GM12878 (cell line): ENCODE measurements at regions not wholly inside any gene's neighbourhood (a gene's known extent, or its start where the extent isn't known, plus 50 kb on each side); places are given as distances from the start of the nearest gene placed in this dataset.
"Not testable (repeated sequence)": the region's sequence is repeated elsewhere in the genome, so short reads cannot be mapped to it uniquely, and the experiment has no call there.

Experiments used
- ATAC-seq: fragments of 200-7000 bp; cut with Tn5 transposase; 3 replicates; pipeline ENCODE4 v1.9.1; 2020; ENCODE audit warnings: mild to moderate bottlenecking, moderate library complexity
- BruUV-seq: library from RNA; stranded (reverse); fragments of 400-500 nt; replicated peaks from 2 replicates; lab custom pipeline; 2021; lab: Mats Ljungman, UMichigan
- CTCF ChIA-PET: fragments of 300-600 bp; sonication (Branson Sonifier 250); formaldehyde crosslinking; extraction: SDS; loops from one replicate; lab custom pipeline; 2021; ENCODE audit warnings: inconsistent platforms; lab: Yijun Ruan, JAX
- POLR2A ChIA-PET: fragments of 350-600 bp; formaldehyde crosslinking; extraction: SDS; loops from one replicate; lab custom pipeline; 2021; ENCODE audit warnings: inconsistent platforms; lab: Charles Lee
- RAD21 ChIA-PET: fragments of 300-600 bp; sonication (Branson Sonifier 250); formaldehyde crosslinking; loops from one replicate; lab custom pipeline; 2023; ENCODE audit warnings: antibody characterized with exemption; ENCODE audit not compliant: unreplicated experiment; lab: Charles Lee
- SMC1A ChIA-PET: fragments of 300-600 bp; sonication (Branson Sonifier 250); formaldehyde crosslinking; loops from one replicate; lab custom pipeline; 2023; ENCODE audit not compliant: unreplicated experiment, uncharacterized antibody; lab: Charles Lee
- DNase-seq: peaks from one replicate; pipeline ENCODE4 v3.0.0-alpha.2; 2011; ENCODE audit warnings: low read depth, low spot score
- FAIRE-seq: peaks from 3 replicates; lab custom pipeline; 2011; peaks lifted over from hg19 to GRCh38; lab: Jason Lieb, UNC
- H2AFZ ChIP-seq: 2 replicates; pipeline ENCODE4 v1.6.0; 2011; ENCODE audit warnings: low read depth, low read length, control low read depth; ENCODE audit not compliant: control insufficient read depth
- H3K27ac ChIP-seq: 2 replicates; pipeline ENCODE4 v1.5.1; 2011; ENCODE audit warnings: control low read depth; ENCODE audit not compliant: control insufficient read depth, insufficient read depth
- H3K27me3 ChIP-seq, 2 experiments: replicated peaks in 1 of 2; 2 replicates each; pipeline versions ENCODE4 v1.6.0 to v1.6.1; 2011; ENCODE audit warnings: low read length in 1 of 2; ENCODE audit not compliant: control insufficient read depth in 2 of 2, insufficient read depth in 2 of 2
- H3K36me3 ChIP-seq, 2 experiments: 2 replicates each; pipeline ENCODE4 v1.5.1; 2011; ENCODE audit warnings: low read length in 1 of 2; ENCODE audit not compliant: control insufficient read depth in 2 of 2, insufficient read depth in 2 of 2
- H3K4me1 ChIP-seq: 2 replicates; pipeline ENCODE4 v1.6.1; 2011; ENCODE audit warnings: mild to moderate bottlenecking, low read length, moderate library complexity, mixed read lengths; ENCODE audit not compliant: control insufficient read depth, insufficient read depth
- H3K4me2 ChIP-seq: 2 replicates; pipeline ENCODE4 v1.6.0; 2011; ENCODE audit warnings: control low read depth; ENCODE audit not compliant: control insufficient read depth, insufficient read depth
- H3K4me3 ChIP-seq: fragments of 200-600 bp; sonication (generic); 2 replicates; pipeline ENCODE4 v1.5.1; 2016
- H3K79me2 ChIP-seq: 2 replicates; pipeline ENCODE4 v1.6.0; 2011; ENCODE audit warnings: low read length; ENCODE audit not compliant: control insufficient read depth, insufficient read depth
- H3K9ac ChIP-seq: 2 replicates; pipeline ENCODE4 v1.8.0; 2011; ENCODE audit warnings: low read length, control low read depth, mixed read lengths; ENCODE audit not compliant: control insufficient read depth, insufficient read depth
- H3K9me3 ChIP-seq: replicated peaks from 3 replicates; pipeline ENCODE4 v1.5.1; 2011; ENCODE audit warnings: mild to moderate bottlenecking, low read length; ENCODE audit not compliant: control insufficient read depth, insufficient read depth
- H4K20me1 ChIP-seq: 2 replicates; pipeline ENCODE4 v1.6.0; 2011; ENCODE audit not compliant: control insufficient read depth, insufficient read depth
- FOXM1 ChIP-seq: IDR thresholded peaks from 2 replicates; pipeline ENCODE4 v1.6.1; 2012; ENCODE audit warnings: low read depth, mild to moderate bottlenecking, inconsistent platforms, low read length, moderate library complexity
- HDAC2 ChIP-seq: fragments of 200-600 bp; sonication (generic); IDR thresholded peaks from 2 replicates; pipeline ENCODE4 v1.6.1; 2017
- NFYA ChIP-seq: IDR thresholded peaks from 2 replicates; pipeline ENCODE4 v1.6.1; 2011; ENCODE audit warnings: low read depth, mild to moderate bottlenecking, low read length, improper control_type of control experiment, borderline replicate concordance
- PAX8 ChIP-seq: fragments of 450-650 bp; IDR thresholded peaks from 2 replicates; pipeline ENCODE4 v1.6.1; 2017; ENCODE audit warnings: mild to moderate bottlenecking, moderate library complexity
- RAD51 ChIP-seq: fragments of 450-650 bp; IDR thresholded peaks from 2 replicates; pipeline ENCODE4 v1.6.1; 2016; ENCODE audit warnings: moderate library complexity, mild to moderate bottlenecking, inconsistent platforms
- TAF1 ChIP-seq: IDR thresholded peaks from 2 replicates; pipeline ENCODE4 v1.6.1; 2011; ENCODE audit warnings: mild to moderate bottlenecking, low read depth, low read length, borderline replicate concordance
- TARDBP ChIP-seq: IDR thresholded peaks from 2 replicates; pipeline ENCODE4 v1.6.1; 2016; ENCODE audit warnings: borderline replicate concordance
- WRNIP1 ChIP-seq: IDR thresholded peaks from 2 replicates; pipeline ENCODE4 v1.6.1; 2011; ENCODE audit warnings: low read depth, low read length, improper control_type of control experiment, borderline replicate concordance
- WGBS: methylation state at CpG from one replicate; pipeline ENCODE4 v1.1.6; 2016; ENCODE audit warnings: low lambda C conversion rate; ENCODE audit not compliant: insufficient replicate concordance, insufficient coverage; ENCODE audit errors: missing lambda C conversion rate; 5-methylcytosine and 5-hydroxymethylcytosine counted together
- in situ Hi-C: fragments of 300-500 bp; cut with MboI; formaldehyde crosslinking; loops from 9 replicates; pipeline ENCODE4 v1.14.3; 2018; ENCODE audit warnings: mixed read lengths
- intact Hi-C: fragments of 100-400 bp; cut with micrococcal nuclease; formaldehyde crosslinking; loops from one replicate; pipeline ENCODE4 v1.14.2; 2022; ENCODE audit not compliant: unreplicated experiment
- TF ChIP-seq, protein P1 (sequence below): IDR thresholded peaks from 2 replicates; pipeline ENCODE4 v1.6.1; 2011; ENCODE audit warnings: low read depth, low read length, improper control_type of control experiment, borderline replicate concordance
- TF ChIP-seq, protein P2 (sequence below): IDR thresholded peaks from 2 replicates; pipeline ENCODE4 v1.6.1; 2011; ENCODE audit warnings: borderline replicate concordance, low read depth, mild to moderate bottlenecking, moderate library complexity, mixed read lengths, low read length; ENCODE audit not compliant: insufficient read depth; ENCODE audit errors: extremely low read length

DNA sequence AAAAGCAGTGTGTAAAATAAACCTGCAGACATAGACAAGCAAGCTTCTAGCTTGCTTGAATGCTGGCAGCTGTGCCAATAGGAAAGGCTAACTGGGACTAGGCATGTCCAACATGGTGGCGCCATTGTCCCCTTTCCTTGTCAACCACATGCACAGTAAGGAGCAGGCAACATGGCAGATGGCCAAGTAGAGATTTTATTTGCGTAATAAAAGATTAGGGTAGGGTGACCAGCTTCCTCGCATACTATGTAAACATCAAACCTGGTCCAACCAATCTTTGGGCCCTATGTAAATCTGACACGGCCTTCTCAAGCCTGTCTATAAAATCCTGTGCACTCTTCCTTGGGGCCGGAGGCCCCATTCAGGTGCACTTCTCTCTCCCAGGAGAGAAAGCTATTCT lies 575.4 kb upstream of the GOLIM4 start (continued):
- TF ChIP-seq, protein P1, sequence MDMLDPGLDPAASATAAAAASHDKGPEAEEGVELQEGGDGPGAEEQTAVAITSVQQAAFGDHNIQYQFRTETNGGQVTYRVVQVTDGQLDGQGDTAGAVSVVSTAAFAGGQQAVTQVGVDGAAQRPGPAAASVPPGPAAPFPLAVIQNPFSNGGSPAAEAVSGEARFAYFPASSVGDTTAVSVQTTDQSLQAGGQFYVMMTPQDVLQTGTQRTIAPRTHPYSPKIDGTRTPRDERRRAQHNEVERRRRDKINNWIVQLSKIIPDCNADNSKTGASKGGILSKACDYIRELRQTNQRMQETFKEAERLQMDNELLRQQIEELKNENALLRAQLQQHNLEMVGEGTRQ, result no peak
- TF ChIP-seq HDAC2, result no peak
- TF ChIP-seq RAD51, result no peak
- TF ChIP-seq, all 136 proteins: peak for 0

DNA sequence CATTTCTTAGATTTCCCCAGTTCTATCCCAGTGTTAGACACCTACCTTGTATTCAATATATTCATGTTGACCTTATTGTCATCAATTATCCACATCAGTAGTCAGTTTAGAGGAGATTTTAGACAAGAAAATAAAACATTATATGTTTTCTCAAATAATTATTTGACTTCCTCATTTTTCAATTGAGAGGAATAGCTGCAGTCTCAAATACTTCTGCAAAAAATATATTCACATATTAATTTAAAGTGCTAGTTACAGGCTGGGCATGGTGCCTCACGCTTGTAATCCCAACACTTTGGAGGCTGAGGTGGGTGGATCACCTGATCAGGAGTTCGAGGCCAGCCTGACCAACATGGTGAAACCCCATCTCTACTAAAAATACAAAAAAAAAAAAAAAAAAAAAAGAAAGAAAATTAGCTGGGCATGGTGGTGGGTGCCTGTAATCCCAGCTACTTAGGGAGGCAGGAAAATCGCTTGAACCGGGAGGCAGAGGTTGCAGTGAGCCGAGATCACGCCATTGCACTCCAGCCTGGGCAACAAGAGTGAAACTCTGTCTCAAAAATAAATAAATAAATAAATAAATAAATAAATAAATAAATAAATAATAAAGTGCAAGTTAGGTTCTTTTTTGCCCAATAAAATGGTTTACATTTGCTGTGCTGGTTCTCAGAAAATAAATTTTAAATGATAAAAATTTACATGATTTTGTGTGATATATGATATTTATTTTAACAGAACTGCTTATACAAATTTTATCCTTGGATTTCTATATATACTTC lies 565.3 kb upstream of the GOLIM4 start:
- intact Hi-C loops, POLR2A ChIA-PET, DNase-seq, RAD21 ChIA-PET, in situ Hi-C loops, H3K9me3 ChIP-seq, CTCF ChIA-PET, H3K4me2 ChIP-seq, H3K4me1 ChIP-seq, H3K27ac ChIP-seq, BruUV-seq, H3K79me2 ChIP-seq, H3K9ac ChIP-seq, H4K20me1 ChIP-seq, ATAC-seq, H3K36me3 ChIP-seq, H3K4me3 ChIP-seq, H2AFZ ChIP-seq, FAIRE-seq, H3K27me3 ChIP-seq: not testable (repeated sequence)
- SMC1A ChIA-PET, result interaction anchor here (2.0 kb wide), 1 partner anchor 10 kb away, joined by 6 read pairs; no protein-coding TSS in a partner anchor
- 34% methylated on average over 6 of the region's 6 CpGs for WGBS

DNA sequence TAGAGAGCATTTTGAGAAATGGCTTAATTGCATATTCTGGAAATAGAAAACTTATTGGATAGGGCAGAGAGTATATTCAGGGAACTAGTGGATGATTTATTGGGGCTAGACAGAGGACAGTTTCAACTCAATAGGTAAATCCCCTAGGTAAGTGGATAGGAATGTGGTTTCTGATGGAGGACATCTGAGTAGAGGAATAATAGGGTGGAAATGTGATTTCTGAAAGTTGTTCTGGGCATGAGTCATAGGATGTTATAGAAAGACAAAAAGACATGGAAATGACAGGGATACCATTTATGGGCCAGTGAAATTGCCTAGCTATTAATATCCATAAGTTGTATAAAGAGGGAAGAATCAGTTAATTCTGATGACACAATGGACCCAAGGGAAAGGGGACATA lies 563.3 kb upstream of the GOLIM4 start:
- Histone ChIP-seq H3K4me1 (no peaks in the 10 kb centered on the region), H3K79me2 (no peaks in the 10 kb centered on the region), H3K4me3 (no peak overlapping the region), H4K20me1 (no peaks in the 10 kb centered on the region), H3K27me3 (no peaks in the 10 kb centered on the region), H3K36me3 (no peaks in the 10 kb centered on the region), H2AFZ (no peak overlapping the region), H3K4me2 (no peak overlapping the region), H3K9ac (no peak overlapping the region), H3K9me3 (no peaks in the 10 kb centered on the region), H3K27ac (no peak overlapping the region)
- SMC1A ChIA-PET, result no interaction called here
- in situ Hi-C loops, result no loop called here
- BruUV-seq, result no TSS peak
- FAIRE-seq (no peak), DNase-seq (no peak), ATAC-seq (no peak)
- intact Hi-C loops, result no loop called here
- RAD21 ChIA-PET, result no interaction called here
- CTCF ChIA-PET, result no interaction called here
- POLR2A ChIA-PET, result no interaction called here
- no peak for TF ChIP-seq TARDBP
- no peak for TF ChIP-seq NFYA
- TF ChIP-seq, protein P2, sequence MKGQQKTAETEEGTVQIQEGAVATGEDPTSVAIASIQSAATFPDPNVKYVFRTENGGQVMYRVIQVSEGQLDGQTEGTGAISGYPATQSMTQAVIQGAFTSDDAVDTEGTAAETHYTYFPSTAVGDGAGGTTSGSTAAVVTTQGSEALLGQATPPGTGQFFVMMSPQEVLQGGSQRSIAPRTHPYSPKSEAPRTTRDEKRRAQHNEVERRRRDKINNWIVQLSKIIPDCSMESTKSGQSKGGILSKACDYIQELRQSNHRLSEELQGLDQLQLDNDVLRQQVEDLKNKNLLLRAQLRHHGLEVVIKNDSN, result no peak
- no peak for TF ChIP-seq FOXM1
- TF ChIP-seq PAX8, result no peak
- no peak for TF ChIP-seq WRNIP1
- TF ChIP-seq TAF1, result no peak
